HFF-Myc (cell line): ENCODE measurements at regions not wholly inside any gene's neighbourhood (a gene's known extent, or its start where the extent isn't known, plus 50 kb on each side); places are given as distances from the start of the nearest gene placed in this dataset.

Experiments
- DNase-seq: peaks from one replicate; pipeline ENCODE4 v3.0.0-alpha.2; 2011; ENCODE audit warnings: low read depth; ENCODE audit errors: extremely low read depth
- H3K4me3 ChIP-seq: replicated peaks from 2 replicates; pipeline ENCODE4 v1.5.1; 2011; ENCODE audit warnings: low read depth, mild to moderate bottlenecking, control low read depth, low read length
- CTCF ChIP-seq: IDR thresholded peaks from 2 replicates; pipeline ENCODE4 v1.5.1; 2012; ENCODE audit warnings: mild to moderate bottlenecking, low read depth, low read length, control low read depth; ENCODE audit errors: missing control alignments

- H3K4me3 ChIP-seq: no peak overlapping the region
- TF ChIP-seq CTCF: no peak
- DNase-seq: no peak
These were observed 178.5 kb downstream of the GNAI1 start for GRCh38 chr7:80313067-80313626.

GRCh38 chr7:80312139-80312661, 177.6 kb downstream of the GNAI1 start:
- peak; percentile 84 for DNase-seq
- no peak overlapping the region for H3K4me3 ChIP-seq
- no peak for TF ChIP-seq CTCF

- no peak for TF ChIP-seq CTCF
- no peak overlapping the region for H3K4me3 ChIP-seq
- DNase-seq: no peak
These were observed 176.7 kb downstream of the GNAI1 start for GRCh38 chr7:80311313-80311712.

DNA sequence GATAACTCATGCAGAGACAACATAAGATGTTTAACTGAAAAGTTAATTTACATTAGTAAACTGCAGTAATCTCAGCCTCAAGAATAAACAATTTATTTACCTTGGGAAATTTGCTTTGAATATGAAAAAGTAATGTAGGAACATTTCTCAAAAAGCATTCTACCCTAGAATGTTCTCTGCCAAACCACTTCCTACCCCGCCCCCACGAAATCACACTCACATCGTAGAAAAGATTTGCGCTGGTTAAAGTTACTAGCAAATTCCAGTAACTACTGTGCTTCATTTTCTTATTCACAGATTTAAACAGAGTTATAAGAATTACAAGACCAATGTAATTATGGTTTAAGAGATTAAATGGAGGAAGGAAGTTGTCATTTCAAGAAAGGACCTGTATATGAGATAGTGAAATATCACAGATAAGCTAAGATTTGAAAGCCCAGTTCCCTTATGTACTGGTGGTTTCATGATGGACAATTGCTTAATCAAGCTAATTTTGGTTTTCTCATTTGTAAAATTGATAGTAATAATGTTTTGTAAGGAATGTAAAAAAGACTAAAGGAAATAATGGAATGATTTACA, 175.4 kb downstream of the GNAI1 start:
- no peak for TF ChIP-seq CTCF
- no peak for DNase-seq
- H3K4me3 ChIP-seq: no peak overlapping the region

- no peak for TF ChIP-seq CTCF
- DNase-seq: no peak
- H3K4me3 ChIP-seq: no peak overlapping the region
These were observed 174.7 kb downstream of the GNAI1 start for GRCh38 chr7:80309377-80309776.

DNA sequence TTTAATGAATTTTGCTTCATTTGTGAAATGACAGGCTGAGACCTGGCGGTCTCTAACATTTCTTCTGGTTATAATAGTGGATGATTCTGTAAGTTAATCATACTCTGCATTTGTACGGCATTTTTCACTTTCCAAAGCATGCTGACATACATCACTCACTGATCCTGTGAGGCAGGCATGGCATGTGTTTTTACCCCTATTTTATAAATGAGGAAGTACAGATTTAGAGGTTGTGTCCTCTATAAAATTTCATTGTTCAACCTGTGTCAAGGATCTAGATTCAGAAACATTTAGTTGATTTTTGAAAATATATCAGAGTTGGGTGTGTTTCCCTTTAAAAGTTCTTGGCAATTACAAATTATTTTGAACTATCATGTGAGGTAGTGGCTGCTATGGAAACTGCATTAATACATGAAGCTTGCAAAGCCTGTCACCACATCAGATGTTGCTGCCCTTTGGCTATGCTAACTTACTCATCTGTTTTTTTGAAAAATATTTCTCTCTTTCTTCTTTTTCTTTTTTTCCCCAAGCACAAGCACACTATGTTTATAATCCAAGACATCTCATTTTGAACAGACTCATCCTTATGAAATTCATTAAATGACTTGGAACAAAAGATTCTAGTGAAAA, 172.7 kb downstream of the GNAI1 start:
- no peak overlapping the region for H3K4me3 ChIP-seq
- no peak for TF ChIP-seq CTCF
- peak; percentile 36 for DNase-seq
